BLaER1 treated with 17β-estradiol and CSF1 and Interleukin-3, amounts not matched to agents 10 nM and 100 nM (cell line): ENCODE measurements at regions not wholly inside any gene's neighbourhood (a gene's known extent, or its start where the extent isn't known, plus 50 kb on each side); places are given as distances from the start of the nearest gene placed in this dataset.
A peak's percentile ranks its signal among the peaks of the same experiment; 100 is the strongest.

ENCODE experiments used
- H3K27ac ChIP-seq, 11 experiments: shearing (Covaris generic); formaldehyde crosslinking; 2 replicates each; pipeline ENCODE4 v1.8.1; 2022
- H3K27me3 ChIP-seq, 11 experiments: shearing (Covaris generic); formaldehyde crosslinking; 2 replicates each; pipeline ENCODE4 v1.8.1; 2022
- H3K36me3 ChIP-seq, 11 experiments: shearing (Covaris generic); formaldehyde crosslinking; 2 replicates each; pipeline ENCODE4 v1.8.1; 2022
- H3K4me1 ChIP-seq, 10 experiments: shearing (Covaris generic); formaldehyde crosslinking; 2 replicates each; pipeline ENCODE4 v1.8.1; 2022
- H3K4me2 ChIP-seq, 11 experiments: shearing (Covaris generic); formaldehyde crosslinking; 2 replicates each; pipeline ENCODE4 v1.8.1; 2022
- H3K4me3 ChIP-seq, 10 experiments: shearing (Covaris generic); formaldehyde crosslinking; 2 replicates each; pipeline ENCODE4 v1.8.1; 2022
- H3K9ac ChIP-seq, 11 experiments: shearing (Covaris generic); formaldehyde crosslinking; 2 replicates each; pipeline ENCODE4 v1.8.1; 2022
- H3K9me3 ChIP-seq, 11 experiments: shearing (Covaris generic); formaldehyde crosslinking; replicated peaks in 1 of 11; 2 replicates each; pipeline ENCODE4 v1.8.1; 2022
- H4K20me1 ChIP-seq, 11 experiments: shearing (Covaris generic); formaldehyde crosslinking; 2 replicates each; pipeline ENCODE4 v1.8.1; 2022
- Cebpa-rat ChIP-seq, 11 experiments: shearing (Covaris generic); IDR thresholded peaks; 2 replicates each; pipeline ENCODE4 v1.8.1; 2022

DNA sequence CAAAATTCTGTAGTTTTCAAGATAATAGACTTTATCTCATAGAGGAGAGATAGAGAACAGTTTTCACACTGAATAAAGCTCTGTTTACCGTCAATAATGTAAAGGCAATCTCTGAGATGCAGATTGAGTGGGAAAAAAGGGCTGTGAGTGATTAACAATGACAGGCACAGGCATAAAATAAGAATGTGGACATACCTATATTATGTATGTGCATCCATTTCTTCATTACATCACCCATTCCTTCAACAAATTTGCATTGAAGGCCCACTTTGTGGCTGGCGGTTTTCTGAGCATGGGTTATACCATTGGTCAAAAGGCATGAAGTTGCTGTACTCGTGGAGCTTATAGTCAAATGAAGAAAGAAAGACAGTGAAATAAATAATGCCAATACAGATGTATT, 1431.0 kb downstream of the AACS start:
- H3K9ac ChIP-seq, result no peak overlapping the region
- no peaks in the 10 kb centered on the region for H3K27me3 ChIP-seq
- H3K4me2 ChIP-seq, result no peak overlapping the region
- H3K36me3 ChIP-seq, result no peaks in the 10 kb centered on the region
- no peaks in the 10 kb centered on the region for H4K20me1 ChIP-seq
- H3K4me3 ChIP-seq, result no peak overlapping the region
- H3K27ac ChIP-seq, result no peak overlapping the region
- no peak for TF ChIP-seq Cebpa-rat (IDR thresholded peaks at IDR 0.05)
- peaks cover 0 to 9% (median 5%) of the 10 kb centered on the region in 11 experiments; a peak in 8 of 22 replicates for H3K9me3 ChIP-seq
- 0 out of 20 replicates have a peak, but pooled peaks cover 0 to 7% (median 0%) of the 10 kb centered on the region in 10 experiments for H3K4me1 ChIP-seq

GRCh38 chr12:126506426-126507182, 1441.4 kb downstream of the AACS start:
- Histone ChIP-seq H3K9me3 (peaks cover 5 to 12% (median 9%) of the 10 kb centered on the region in 11 experiments; a peak in 17 of 22 replicates), H3K4me3 (peak overlapping the region in 4 of 10 experiments; percentile 13 to 35 (median 20); a peak in 5 of 20 replicates), H3K27me3 (no peaks in the 10 kb centered on the region), H3K27ac (peak overlapping the region in 10 of 11 experiments; percentile 69 to 91 (median 82); a peak in 21 of 22 replicates), H3K4me1 (peaks cover 17 to 29% (median 23%) of the 10 kb centered on the region in 10 experiments), H4K20me1 (no peaks in the 10 kb centered on the region), H3K36me3 (no peaks in the 10 kb centered on the region), H3K4me2 (peak overlapping the region; percentile 68 to 84 (median 77)), H3K9ac (peak overlapping the region in 9 of 11 experiments; percentile 41 to 76 (median 66); a peak in 17 of 22 replicates)
- peak in 6 of 11 experiments; percentile 23 to 87 (median 58); a peak in 9 of 22 replicates for TF ChIP-seq Cebpa-rat (IDR thresholded peaks at IDR 0.05)

GRCh38 chr12:126507231-126507630, 1442.0 kb downstream of the AACS start:
- peak overlapping the region; percentile 15 to 91 (median 81); a peak in 21 of 22 replicates for H3K27ac ChIP-seq
- no peaks in the 10 kb centered on the region for H3K27me3 ChIP-seq
- TF ChIP-seq Cebpa-rat (IDR thresholded peaks at IDR 0.05), result no peak; a peak in 1 of 22 replicates
- H3K4me3 ChIP-seq, result peak overlapping the region in 1 of 10 experiments; percentile 15; a peak in 1 of 20 replicates
- H3K9me3 ChIP-seq, result peaks cover 5 to 12% (median 9%) of the 10 kb centered on the region in 11 experiments; a peak in 17 of 22 replicates
- no peaks in the 10 kb centered on the region for H3K36me3 ChIP-seq
- H3K9ac ChIP-seq, result peak overlapping the region in 9 of 11 experiments; percentile 24 to 75 (median 62); a peak in 14 of 22 replicates
- peaks cover 17 to 29% (median 25%) of the 10 kb centered on the region in 10 experiments for H3K4me1 ChIP-seq
- no peaks in the 10 kb centered on the region for H4K20me1 ChIP-seq
- peak overlapping the region; percentile 68 to 84 (median 77) for H3K4me2 ChIP-seq

GRCh38 chr12:126509572-126509971, 1444.3 kb downstream of the AACS start:
- Histone ChIP-seq H3K27ac (no peak overlapping the region), H4K20me1 (no peaks in the 10 kb centered on the region), H3K4me1 (peaks cover 17 to 42% (median 29%) of the 10 kb centered on the region in 10 experiments), H3K9ac (no peak overlapping the region), H3K4me3 (no peak overlapping the region), H3K4me2 (no peak overlapping the region), H3K36me3 (no peaks in the 10 kb centered on the region), H3K9me3 (peaks cover 5 to 11% (median 9%) of the 10 kb centered on the region in 11 experiments; a peak in 16 of 22 replicates), H3K27me3 (no peaks in the 10 kb centered on the region)
- no peak for TF ChIP-seq Cebpa-rat (IDR thresholded peaks at IDR 0.05)

DNA sequence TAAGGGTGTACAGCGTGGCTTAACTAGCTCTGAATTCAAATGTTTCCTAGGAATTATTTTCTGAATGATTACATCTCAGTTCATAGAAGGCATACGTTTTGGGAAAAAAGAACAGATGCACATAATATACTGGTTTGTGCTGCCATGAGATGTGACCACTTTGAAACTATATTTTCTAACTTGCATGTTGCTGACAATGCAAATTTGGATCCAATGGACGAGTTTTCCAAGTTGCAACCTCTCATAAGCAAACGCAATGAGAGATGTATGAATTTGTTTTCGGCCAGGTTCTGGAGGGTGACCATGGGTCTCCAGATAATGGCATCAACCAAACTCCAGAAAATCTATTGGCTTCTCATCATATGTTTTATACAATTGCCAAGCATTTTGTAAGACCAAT, 1445.4 kb downstream of the AACS start:
- Histone ChIP-seq H3K4me3 (no peak overlapping the region), H3K4me2 (no peak overlapping the region), H3K9ac (no peak overlapping the region), H3K4me1 (peaks cover 17 to 42% (median 29%) of the 10 kb centered on the region in 10 experiments), H4K20me1 (no peaks in the 10 kb centered on the region), H3K27ac (no peak overlapping the region), H3K9me3 (peaks cover 3 to 7% (median 5%) of the 10 kb centered on the region in 11 experiments; a peak in 18 of 22 replicates), H3K27me3 (no peaks in the 10 kb centered on the region), H3K36me3 (no peaks in the 10 kb centered on the region)
- TF ChIP-seq Cebpa-rat (IDR thresholded peaks at IDR 0.05), result no peak

GRCh38 chr12:126512916-126513913, 1448.0 kb downstream of the AACS start:
- peaks cover 0 to 10% (median 6%) of the 10 kb centered on the region in 11 experiments; a peak in 10 of 22 replicates for H3K9me3 ChIP-seq
- no peak; a peak in 1 of 22 replicates for TF ChIP-seq Cebpa-rat (IDR thresholded peaks at IDR 0.05)
- peak overlapping the region in 5 of 11 experiments; percentile 18 to 75 (median 36); a peak in 11 of 22 replicates for H3K4me2 ChIP-seq
- no peaks in the 10 kb centered on the region for H3K27me3 ChIP-seq
- H3K4me1 ChIP-seq, result peaks cover 0 to 21% (median 6%) of the 10 kb centered on the region in 10 experiments; a peak in 13 of 20 replicates
- no peak overlapping the region for H3K4me3 ChIP-seq
- H3K27ac ChIP-seq, result peak overlapping the region in 8 of 11 experiments; percentile 17 to 91 (median 57); a peak in 11 of 22 replicates
- H3K9ac ChIP-seq, result peak overlapping the region in 3 of 11 experiments; percentile 3 to 71 (median 35); a peak in 4 of 22 replicates
- H4K20me1 ChIP-seq, result no peaks in the 10 kb centered on the region
- no peaks in the 10 kb centered on the region for H3K36me3 ChIP-seq

DNA sequence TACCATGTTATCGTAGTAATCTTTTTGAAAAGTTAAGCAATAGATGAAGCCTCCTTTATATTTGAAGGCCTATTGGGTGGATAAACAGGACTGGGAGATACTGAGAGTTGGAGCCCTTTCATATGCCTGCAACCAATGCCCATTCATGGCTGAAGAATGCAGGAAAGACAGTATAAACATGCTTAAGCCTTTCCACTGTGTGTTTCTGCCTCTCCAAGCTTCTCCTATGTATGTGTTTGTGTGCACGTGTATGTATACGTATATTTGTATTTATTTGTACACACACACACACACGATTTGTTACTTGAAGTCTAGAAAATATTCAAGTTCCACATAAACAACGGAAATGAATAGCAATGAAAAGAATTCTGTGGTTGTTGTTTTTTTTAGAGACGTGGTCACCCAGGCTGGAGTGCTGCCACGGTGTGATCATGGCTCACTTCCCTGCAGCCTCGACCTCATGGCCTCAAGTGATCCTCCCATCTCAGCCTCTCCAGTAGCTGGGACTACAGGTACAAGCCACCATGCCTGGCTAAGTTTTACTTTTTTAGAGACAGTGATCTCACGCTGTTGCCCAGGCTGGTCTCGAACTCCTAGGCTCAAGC, 1453.5 kb downstream of the AACS start:
- Histone ChIP-seq H3K27ac (no peak overlapping the region), H4K20me1 (no peaks in the 10 kb centered on the region), H3K4me1 (peaks cover 0 to 2% (median under 1%) of the 10 kb centered on the region in 10 experiments; a peak in 8 of 20 replicates), H3K9me3 (peaks cover 0 to 7% (median 5%) of the 10 kb centered on the region in 11 experiments; a peak in 8 of 22 replicates), H3K4me3 (no peak overlapping the region), H3K9ac (no peak overlapping the region), H3K27me3 (no peaks in the 10 kb centered on the region), H3K36me3 (no peaks in the 10 kb centered on the region), H3K4me2 (no peak overlapping the region)
- TF ChIP-seq Cebpa-rat (IDR thresholded peaks at IDR 0.05), result no peak

GRCh38 chr12:126519833-126520232, 1454.6 kb downstream of the AACS start:
- no peak for TF ChIP-seq Cebpa-rat (IDR thresholded peaks at IDR 0.05)
- H3K27me3 ChIP-seq, result no peaks in the 10 kb centered on the region

More at GRCh38 chr12:126519833-126520232, 1454.6 kb downstream of the AACS start:
- H3K9me3 ChIP-seq, result peaks cover 0 to 7% (median 5%) of the 10 kb centered on the region in 11 experiments; a peak in 8 of 22 replicates
- no peak overlapping the region for H3K9ac ChIP-seq
- no peaks in the 10 kb centered on the region for H3K36me3 ChIP-seq
- no peak overlapping the region for H3K4me3 ChIP-seq
- H3K4me1 ChIP-seq, result peaks cover 0 to 8% (median 0%) of the 10 kb centered on the region in 10 experiments; a peak in 5 of 20 replicates
- H3K27ac ChIP-seq, result no peak overlapping the region
- H4K20me1 ChIP-seq, result no peaks in the 10 kb centered on the region
- H3K4me2 ChIP-seq, result no peak overlapping the region
